Prostate gland (tissue), 2 donors: ENCODE measurements at regions not wholly inside any gene's neighbourhood (a gene's known extent, or its start where the extent isn't known, plus 50 kb on each side); places are given as distances from the start of the nearest gene placed in this dataset.

Experiments used
- CTCF ChIP-seq, 4 experiments: fragments of 200-600 bp in 2 of 4; fragments of 450-650 bp in 2 of 4; sonication (generic) in 2 of 4; IDR thresholded peaks; 1 replicate in 3 of 4; 2 replicates in 1 of 4; pipeline ENCODE4 v1.5.1; 2016 to 2019; ENCODE audit warnings: antibody characterized with exemption in 4 of 4, mild to moderate bottlenecking in 2 of 4, moderate library complexity in 2 of 4
- POLR2A ChIP-seq: fragments of 450-650 bp; IDR thresholded peaks from one replicate; pipeline ENCODE4 v1.6.1; 2016; ENCODE audit warnings: antibody characterized with exemption, mild to moderate bottlenecking
- POLR2AphosphoS5 ChIP-seq: sonication (generic); formaldehyde crosslinking; IDR thresholded peaks from one replicate; pipeline ENCODE4 v1.6.1; 2017; ENCODE audit warnings: antibody characterized with exemption

- TF ChIP-seq CTCF (IDR thresholded peaks at IDR 0.05) (no peak), POLR2A (no peak), POLR2AphosphoS5 (no peak)
Observed at GRCh38 chr17:34172390-34172918, 82.6 kb upstream of the CCL2 start.
